SK-N-SH (cell line): ENCODE measurements at regions not wholly inside any gene's neighbourhood (a gene's known extent, or its start where the extent isn't known, plus 50 kb on each side); places are given as distances from the start of the nearest gene placed in this dataset.

Experiments used
- CTCF ChIA-PET: fragments of 300-600, 350-600 bp; formaldehyde crosslinking; extraction: SDS; loops from one replicate; lab custom pipeline; 2021; lab: Yijun Ruan, JAX
- POLR2A ChIA-PET: fragments of 350-600 bp; sonication (Branson Sonifier 250); formaldehyde crosslinking; extraction: SDS; loops from one replicate; lab custom pipeline; 2020; ENCODE audit warnings: antibody characterized with exemption, inconsistent platforms; lab: Yijun Ruan, JAX
- DNase-seq: peaks from one replicate; pipeline ENCODE4 v3.0.0; 2012
- H2AFZ ChIP-seq: fragments of 200-600 bp; sonication (generic); 2 replicates; pipeline ENCODE4 v1.8.1; 2016; ENCODE audit warnings: antibody characterized with exemption, mild to moderate bottlenecking, low read depth
- H3F3A ChIP-seq: fragments of 200-600 bp; sonication (generic); replicated peaks from 2 replicates; pipeline ENCODE3; 2016; ENCODE audit warnings: antibody characterized with exemption, mild to moderate bottlenecking; ENCODE audit not compliant: insufficient read depth
- H3K27ac ChIP-seq, 2 experiments: fragments of 200-500 bp in 1 of 2; fragments of 200-600 bp in 1 of 2; sonication (Bioruptor generic) in 1 of 2; sonication (generic), shearing (Covaris generic) in 1 of 2; 2 replicates each; pipeline versions ENCODE4 v1.5.1 to v1.6.1; 2014 to 2016; ENCODE audit warnings: low read depth in 2 of 2, inconsistent platforms in 1 of 2, low read length in 1 of 2, mild to moderate bottlenecking in 1 of 2, mixed read lengths in 1 of 2
- H3K27me3 ChIP-seq: fragments of 200-600 bp; sonication (generic), shearing (Covaris generic); 2 replicates; pipeline ENCODE4 v1.6.1; 2016; ENCODE audit warnings: mixed run types; ENCODE audit not compliant: insufficient read depth
- H3K36me3 ChIP-seq, 2 experiments: fragments of 200-500 bp in 1 of 2; fragments of 200-600 bp in 1 of 2; sonication (Bioruptor generic) in 1 of 2; sonication (generic) in 1 of 2; replicated peaks in 1 of 2; 2 replicates each; pipeline versions ENCODE3 to v1.5.1; 2014 to 2016; ENCODE audit warnings: low read length in 1 of 2, mild to moderate bottlenecking in 1 of 2; ENCODE audit not compliant: insufficient read depth in 2 of 2, control insufficient read depth in 1 of 2
- H3K4me1 ChIP-seq, 2 experiments: fragments of 200-500 bp in 1 of 2; fragments of 200-600 bp in 1 of 2; sonication (Bioruptor generic) in 1 of 2; sonication (generic), shearing (Covaris generic) in 1 of 2; 2 replicates each; pipeline versions ENCODE4 v1.5.1 to v1.6.1; 2014 to 2016; ENCODE audit warnings: low read depth in 1 of 2, low read length in 1 of 2, mixed run types in 1 of 2; ENCODE audit not compliant: insufficient read depth in 2 of 2, control insufficient read depth in 1 of 2
- H3K4me2 ChIP-seq: fragments of 200-600 bp; sonication (generic), shearing (Covaris generic); 2 replicates; pipeline ENCODE4 v1.6.1; 2017; ENCODE audit warnings: mixed run types
- H3K4me3 ChIP-seq, 2 experiments: fragments of 200-500 bp in 1 of 2; fragments of 200-600 bp in 1 of 2; sonication (Bioruptor generic) in 1 of 2; sonication (generic), shearing (Covaris generic) in 1 of 2; 2 replicates each; pipeline versions ENCODE4 v1.5.1 to v1.8.1; 2014 to 2016; ENCODE audit warnings: low read depth in 2 of 2, inconsistent platforms in 1 of 2, low read length in 1 of 2, mild to moderate bottlenecking in 1 of 2, mixed read lengths in 1 of 2, moderate library complexity in 1 of 2
- H3K79me2 ChIP-seq: fragments of 200-600 bp; sonication (generic); 2 replicates; pipeline ENCODE4 v1.8.1; 2017; ENCODE audit warnings: mild to moderate bottlenecking; ENCODE audit not compliant: insufficient read depth
- H3K9ac ChIP-seq: fragments of 200-600 bp; sonication (generic); 2 replicates; pipeline ENCODE4 v1.6.1; 2017; ENCODE audit warnings: mixed run types
- H3K9me2 ChIP-seq: fragments of 200-600 bp; sonication (generic); 2 replicates; pipeline ENCODE4 v1.6.1; 2017; ENCODE audit warnings: mixed run types
- H3K9me3 ChIP-seq: fragments of 200-600 bp; sonication (generic); 2 replicates; pipeline ENCODE4 v1.6.1; 2017; ENCODE audit warnings: mixed run types, mild to moderate bottlenecking, moderate library complexity
- H4K20me1 ChIP-seq: fragments of 200-600 bp; sonication (generic); 2 replicates; pipeline ENCODE4 v1.6.1; 2017; ENCODE audit warnings: mild to moderate bottlenecking, mixed run types; ENCODE audit not compliant: insufficient read depth
- FOSL2 ChIP-seq: IDR thresholded peaks from 2 replicates; pipeline ENCODE4 v1.4.0; 2012; ENCODE audit warnings: low read depth, mild to moderate bottlenecking, moderate library complexity, borderline replicate concordance
- FOXJ3 ChIP-seq: sonication (generic); formaldehyde crosslinking; IDR thresholded peaks from 2 replicates; pipeline ENCODE4 v1.5.1; 2020; ENCODE audit warnings: mild to moderate bottlenecking, missing genetic modification reagents
- MEF2A ChIP-seq: IDR thresholded peaks from 2 replicates; pipeline ENCODE4 v1.4.0; 2012; ENCODE audit warnings: low read depth, borderline replicate concordance
- NFIC ChIP-seq: IDR thresholded peaks from 2 replicates; pipeline ENCODE4 v1.4.0; 2012; ENCODE audit warnings: borderline replicate concordance
- RCOR1 ChIP-seq: fragments of 150-350 bp; IDR thresholded peaks from 2 replicates; pipeline ENCODE4 v1.6.1; 2017; ENCODE audit warnings: antibody characterized with exemption, low read length
- RFX5 ChIP-seq: IDR thresholded peaks from 2 replicates; pipeline ENCODE4 v1.6.1; 2012; ENCODE audit warnings: mild to moderate bottlenecking, improper control_type of control experiment, low read length
- RXRA ChIP-seq: IDR thresholded peaks from 2 replicates; pipeline ENCODE4 v1.4.0; 2012; ENCODE audit warnings: low read depth, mild to moderate bottlenecking, borderline replicate concordance
- TAF1 ChIP-seq: IDR thresholded peaks from 2 replicates; pipeline ENCODE4 v1.6.1; 2012; ENCODE audit warnings: low read depth, mild to moderate bottlenecking, low read length, moderate library complexity, borderline replicate concordance
- TCF12 ChIP-seq: IDR thresholded peaks from 2 replicates; pipeline ENCODE4 v1.4.0; 2012
- YY1 ChIP-seq: IDR thresholded peaks from 2 replicates; pipeline ENCODE4 v1.4.0; 2012; ENCODE audit warnings: low read depth, mild to moderate bottlenecking
- WGBS: methylation state at CpG from one replicate; pipeline ENCODE4 v1.1.6; 2017; ENCODE audit warnings: low lambda C conversion rate; 5-methylcytosine and 5-hydroxymethylcytosine counted together
- TF ChIP-seq, protein P1 (sequence below): fragments of 150-350 bp; IDR thresholded peaks from 2 replicates; pipeline ENCODE4 v1.6.1; 2016; ENCODE audit warnings: mild to moderate bottlenecking, low read depth, low read length
- TF ChIP-seq, protein P2 (sequence below): IDR thresholded peaks from 2 replicates; pipeline ENCODE4 v1.4.0; 2012; ENCODE audit warnings: low read depth, borderline replicate concordance
- TF ChIP-seq, protein P3 (sequence below): fragments of 200-600 bp; sonication (generic); IDR thresholded peaks from 2 replicates; pipeline ENCODE4 v1.6.1; 2017; ENCODE audit warnings: antibody characterized with exemption, mild to moderate bottlenecking, moderate library complexity
- TF ChIP-seq, protein P4 (sequence below): fragments of 150-350 bp; IDR thresholded peaks from 2 replicates; pipeline ENCODE4 v1.6.1; 2017; ENCODE audit warnings: antibody characterized with exemption, low read length, low read depth, borderline replicate concordance
- TF ChIP-seq, protein P5 (sequence below): IDR thresholded peaks from 2 replicates; pipeline ENCODE4 v1.6.1; 2012; ENCODE audit warnings: mild to moderate bottlenecking, low read depth, low read length, moderate library complexity

DNA sequence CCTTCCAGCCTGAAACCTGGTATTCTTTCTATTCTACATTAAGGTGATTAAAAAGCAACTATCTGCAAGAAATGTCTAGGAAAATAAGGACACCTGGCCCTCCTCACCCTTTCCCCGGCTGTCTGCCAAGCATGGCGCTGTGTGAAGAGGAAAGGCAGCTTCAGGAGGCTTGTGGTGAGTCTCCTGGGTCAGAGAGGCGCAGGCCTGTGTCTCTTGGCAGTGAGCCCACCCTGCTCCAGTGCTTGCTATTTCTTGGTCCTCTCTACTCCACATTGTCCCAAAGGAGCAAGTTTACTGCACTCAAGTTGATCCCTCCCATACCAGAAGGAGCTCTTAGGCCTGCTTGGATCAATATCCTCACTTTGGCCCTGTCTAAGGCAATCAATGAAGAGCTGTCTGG lies 520.7 kb upstream of the B3GAT1 start:
- no peak overlapping the region for H3K4me3 ChIP-seq
- H3K79me2 ChIP-seq = no peaks in the 10 kb centered on the region
- H3K36me3 ChIP-seq = no peaks in the 10 kb centered on the region
- POLR2A ChIA-PET = no interaction called here
- no peak overlapping the region for H2AFZ ChIP-seq
- H3K4me1 ChIP-seq = peaks cover 0 to 3% of the 10 kb centered on the region in 2 experiments; a peak in 1 of 4 replicates
- TF ChIP-seq NFIC = no peak
- TF ChIP-seq, protein P1, sequence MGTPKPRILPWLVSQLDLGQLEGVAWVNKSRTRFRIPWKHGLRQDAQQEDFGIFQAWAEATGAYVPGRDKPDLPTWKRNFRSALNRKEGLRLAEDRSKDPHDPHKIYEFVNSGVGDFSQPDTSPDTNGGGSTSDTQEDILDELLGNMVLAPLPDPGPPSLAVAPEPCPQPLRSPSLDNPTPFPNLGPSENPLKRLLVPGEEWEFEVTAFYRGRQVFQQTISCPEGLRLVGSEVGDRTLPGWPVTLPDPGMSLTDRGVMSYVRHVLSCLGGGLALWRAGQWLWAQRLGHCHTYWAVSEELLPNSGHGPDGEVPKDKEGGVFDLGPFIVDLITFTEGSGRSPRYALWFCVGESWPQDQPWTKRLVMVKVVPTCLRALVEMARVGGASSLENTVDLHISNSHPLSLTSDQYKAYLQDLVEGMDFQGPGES = no peak
- no peak for TF ChIP-seq TAF1
- TF ChIP-seq, protein P2, sequence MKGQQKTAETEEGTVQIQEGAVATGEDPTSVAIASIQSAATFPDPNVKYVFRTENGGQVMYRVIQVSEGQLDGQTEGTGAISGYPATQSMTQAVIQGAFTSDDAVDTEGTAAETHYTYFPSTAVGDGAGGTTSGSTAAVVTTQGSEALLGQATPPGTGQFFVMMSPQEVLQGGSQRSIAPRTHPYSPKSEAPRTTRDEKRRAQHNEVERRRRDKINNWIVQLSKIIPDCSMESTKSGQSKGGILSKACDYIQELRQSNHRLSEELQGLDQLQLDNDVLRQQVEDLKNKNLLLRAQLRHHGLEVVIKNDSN = no peak
- H3K27ac ChIP-seq = no peak overlapping the region
- H3K9me2 ChIP-seq = no peaks in the 10 kb centered on the region
- H3F3A ChIP-seq = no peaks in the 10 kb centered on the region
- no peaks in the 10 kb centered on the region for H4K20me1 ChIP-seq
- H3K27me3 ChIP-seq = no peaks in the 10 kb centered on the region
- no peak for DNase-seq
- WGBS = 26% methylated on average over 3 of the region's 3 CpGs
- no peak overlapping the region for H3K4me2 ChIP-seq
- no peak overlapping the region for H3K9ac ChIP-seq
- no peaks in the 10 kb centered on the region for H3K9me3 ChIP-seq
- CTCF ChIA-PET = interaction anchor here (1.0 to 2.2 kb wide), 3 partner anchors 64 to 99 kb away, joined by 3 to 13 read pairs (median 3); no protein-coding TSS in a partner anchor

DNA sequence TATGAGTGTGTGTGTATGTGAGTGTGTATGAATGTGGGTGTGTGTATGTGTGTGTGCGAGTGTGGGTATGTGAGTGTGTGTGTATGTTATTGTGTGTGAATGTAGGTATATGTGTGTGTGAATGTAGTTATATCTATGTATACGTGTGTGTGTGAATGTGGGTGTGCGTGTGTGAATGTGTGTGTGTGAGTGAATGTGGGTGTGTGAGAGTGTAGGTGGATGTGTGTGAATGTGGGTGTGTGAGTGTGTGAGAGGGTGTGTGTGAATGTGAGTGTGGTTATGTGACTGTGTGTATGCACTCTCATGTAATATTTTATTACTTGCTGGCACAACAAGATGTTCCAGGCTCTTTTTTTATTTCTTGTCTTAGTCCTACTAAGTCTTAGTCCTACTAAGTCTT lies 513.4 kb upstream of the B3GAT1 start:
- CTCF ChIA-PET = no interaction called here
- Histone ChIP-seq H3K4me1 (no peaks in the 10 kb centered on the region), H3K4me2 (no peak overlapping the region), H3F3A (no peaks in the 10 kb centered on the region), H4K20me1 (no peaks in the 10 kb centered on the region), H3K27ac (no peak overlapping the region), H3K4me3 (no peak overlapping the region), H3K27me3 (no peaks in the 10 kb centered on the region), H2AFZ (no peak overlapping the region), H3K9ac (no peak overlapping the region), H3K9me2 (no peaks in the 10 kb centered on the region), H3K36me3 (no peaks in the 10 kb centered on the region), H3K9me3 (no peaks in the 10 kb centered on the region), H3K79me2 (no peaks in the 10 kb centered on the region)
- TF ChIP-seq, protein P3, sequence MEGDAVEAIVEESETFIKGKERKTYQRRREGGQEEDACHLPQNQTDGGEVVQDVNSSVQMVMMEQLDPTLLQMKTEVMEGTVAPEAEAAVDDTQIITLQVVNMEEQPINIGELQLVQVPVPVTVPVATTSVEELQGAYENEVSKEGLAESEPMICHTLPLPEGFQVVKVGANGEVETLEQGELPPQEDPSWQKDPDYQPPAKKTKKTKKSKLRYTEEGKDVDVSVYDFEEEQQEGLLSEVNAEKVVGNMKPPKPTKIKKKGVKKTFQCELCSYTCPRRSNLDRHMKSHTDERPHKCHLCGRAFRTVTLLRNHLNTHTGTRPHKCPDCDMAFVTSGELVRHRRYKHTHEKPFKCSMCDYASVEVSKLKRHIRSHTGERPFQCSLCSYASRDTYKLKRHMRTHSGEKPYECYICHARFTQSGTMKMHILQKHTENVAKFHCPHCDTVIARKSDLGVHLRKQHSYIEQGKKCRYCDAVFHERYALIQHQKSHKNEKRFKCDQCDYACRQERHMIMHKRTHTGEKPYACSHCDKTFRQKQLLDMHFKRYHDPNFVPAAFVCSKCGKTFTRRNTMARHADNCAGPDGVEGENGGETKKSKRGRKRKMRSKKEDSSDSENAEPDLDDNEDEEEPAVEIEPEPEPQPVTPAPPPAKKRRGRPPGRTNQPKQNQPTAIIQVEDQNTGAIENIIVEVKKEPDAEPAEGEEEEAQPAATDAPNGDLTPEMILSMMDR = no peak
- TF ChIP-seq TCF12 = no peak
- TF ChIP-seq RFX5 = no peak
- 44% methylated on average over 3 of the region's 3 CpGs for WGBS
- POLR2A ChIA-PET = no interaction called here
- DNase-seq = no peak

DNA sequence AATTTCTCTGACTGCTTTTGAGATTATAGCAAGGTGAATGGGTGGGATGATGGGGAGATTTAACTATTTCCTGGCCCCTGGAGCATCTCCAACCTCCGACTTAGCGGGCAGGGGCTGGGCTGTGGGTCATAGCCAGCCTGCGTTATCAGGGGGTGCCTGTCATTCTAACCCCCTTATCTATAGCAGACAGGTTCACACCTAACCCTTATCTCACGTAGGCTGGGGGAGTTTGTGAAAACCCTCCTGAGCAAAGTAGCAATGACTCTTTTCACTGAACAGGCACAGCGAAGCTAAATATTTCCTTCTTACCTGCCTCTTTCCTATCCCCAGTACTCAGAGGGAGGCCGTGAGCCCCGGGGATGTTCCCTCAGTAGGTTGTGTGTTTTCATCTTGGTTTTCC lies 511.4 kb upstream of the B3GAT1 start:
- no peak overlapping the region for H3K4me3 ChIP-seq
- no peak overlapping the region for H3K9ac ChIP-seq
- H3K27me3 ChIP-seq = no peaks in the 10 kb centered on the region
- no peak overlapping the region for H3K27ac ChIP-seq
- no peak overlapping the region for H2AFZ ChIP-seq
- H3K4me1 ChIP-seq = no peaks in the 10 kb centered on the region
- CTCF ChIA-PET = no interaction called here
- H3K9me3 ChIP-seq = no peaks in the 10 kb centered on the region
- no peaks in the 10 kb centered on the region for H3F3A ChIP-seq
- H4K20me1 ChIP-seq = no peaks in the 10 kb centered on the region
- 40% methylated on average over 7 of the region's 7 CpGs for WGBS
- no peaks in the 10 kb centered on the region for H3K79me2 ChIP-seq
- POLR2A ChIA-PET = no interaction called here
- H3K4me2 ChIP-seq = no peak overlapping the region
- no peak for DNase-seq
- no peaks in the 10 kb centered on the region for H3K9me2 ChIP-seq
- no peaks in the 10 kb centered on the region for H3K36me3 ChIP-seq
- TF ChIP-seq RCOR1 (no peak), FOXJ3 (CRISPR knock-in tag) (no peak), MEF2A (no peak), YY1 (no peak), RXRA (no peak), TCF12 (no peak), FOSL2 (no peak)
- TF ChIP-seq, protein P4, sequence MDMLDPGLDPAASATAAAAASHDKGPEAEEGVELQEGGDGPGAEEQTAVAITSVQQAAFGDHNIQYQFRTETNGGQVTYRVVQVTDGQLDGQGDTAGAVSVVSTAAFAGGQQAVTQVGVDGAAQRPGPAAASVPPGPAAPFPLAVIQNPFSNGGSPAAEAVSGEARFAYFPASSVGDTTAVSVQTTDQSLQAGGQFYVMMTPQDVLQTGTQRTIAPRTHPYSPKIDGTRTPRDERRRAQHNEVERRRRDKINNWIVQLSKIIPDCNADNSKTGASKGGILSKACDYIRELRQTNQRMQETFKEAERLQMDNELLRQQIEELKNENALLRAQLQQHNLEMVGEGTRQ = no peak
- TF ChIP-seq, protein P5, sequence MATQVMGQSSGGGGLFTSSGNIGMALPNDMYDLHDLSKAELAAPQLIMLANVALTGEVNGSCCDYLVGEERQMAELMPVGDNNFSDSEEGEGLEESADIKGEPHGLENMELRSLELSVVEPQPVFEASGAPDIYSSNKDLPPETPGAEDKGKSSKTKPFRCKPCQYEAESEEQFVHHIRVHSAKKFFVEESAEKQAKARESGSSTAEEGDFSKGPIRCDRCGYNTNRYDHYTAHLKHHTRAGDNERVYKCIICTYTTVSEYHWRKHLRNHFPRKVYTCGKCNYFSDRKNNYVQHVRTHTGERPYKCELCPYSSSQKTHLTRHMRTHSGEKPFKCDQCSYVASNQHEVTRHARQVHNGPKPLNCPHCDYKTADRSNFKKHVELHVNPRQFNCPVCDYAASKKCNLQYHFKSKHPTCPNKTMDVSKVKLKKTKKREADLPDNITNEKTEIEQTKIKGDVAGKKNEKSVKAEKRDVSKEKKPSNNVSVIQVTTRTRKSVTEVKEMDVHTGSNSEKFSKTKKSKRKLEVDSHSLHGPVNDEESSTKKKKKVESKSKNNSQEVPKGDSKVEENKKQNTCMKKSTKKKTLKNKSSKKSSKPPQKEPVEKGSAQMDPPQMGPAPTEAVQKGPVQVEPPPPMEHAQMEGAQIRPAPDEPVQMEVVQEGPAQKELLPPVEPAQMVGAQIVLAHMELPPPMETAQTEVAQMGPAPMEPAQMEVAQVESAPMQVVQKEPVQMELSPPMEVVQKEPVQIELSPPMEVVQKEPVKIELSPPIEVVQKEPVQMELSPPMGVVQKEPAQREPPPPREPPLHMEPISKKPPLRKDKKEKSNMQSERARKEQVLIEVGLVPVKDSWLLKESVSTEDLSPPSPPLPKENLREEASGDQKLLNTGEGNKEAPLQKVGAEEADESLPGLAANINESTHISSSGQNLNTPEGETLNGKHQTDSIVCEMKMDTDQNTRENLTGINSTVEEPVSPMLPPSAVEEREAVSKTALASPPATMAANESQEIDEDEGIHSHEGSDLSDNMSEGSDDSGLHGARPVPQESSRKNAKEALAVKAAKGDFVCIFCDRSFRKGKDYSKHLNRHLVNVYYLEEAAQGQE = no peak
